ENCODE measurements at regions not wholly inside any gene's neighbourhood (a gene's known extent, or its start where the extent isn't known, plus 50 kb on each side); places are given as distances from the start of the nearest gene placed in this dataset.

DNA sequence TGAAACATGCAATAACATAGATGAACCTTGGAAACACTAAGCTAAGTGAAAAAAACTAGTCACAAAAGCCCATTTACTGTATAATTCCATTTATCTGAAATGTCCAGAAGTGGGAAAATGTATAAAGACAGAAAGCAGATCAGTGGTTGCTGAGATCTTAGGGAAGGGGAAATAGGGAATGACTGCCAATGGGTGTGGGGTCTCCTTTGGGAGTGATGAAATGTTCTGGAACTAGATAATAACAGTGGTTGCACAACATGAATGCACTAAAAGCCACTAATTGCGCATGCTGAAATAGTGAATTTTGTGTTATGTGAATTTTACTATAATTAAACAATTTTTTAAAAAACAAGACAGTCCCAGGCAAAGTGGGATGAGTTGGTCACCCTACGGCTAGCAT lies 472.8 kb downstream of the CCDC171 start:
- TF ChIP-seq CTCF (IDR thresholded peaks at IDR 0.05) (no peak), EP300 (IDR thresholded peaks at IDR 0.05) (peak in 1 of 2 donors; percentile 58)

Measured in tibial nerve (tissue), 4 donors.